WI38 (cell line): ENCODE measurements at regions not wholly inside any gene's neighbourhood (a gene's known extent, or its start where the extent isn't known, plus 50 kb on each side); places are given as distances from the start of the nearest gene placed in this dataset.

Experiments used
- H3K4me3 ChIP-seq: 2 replicates; pipeline ENCODE4 v1.5.1; 2011; ENCODE audit warnings: low read depth, mild to moderate bottlenecking, control low read depth, low read length
- CTCF ChIP-seq: IDR thresholded peaks from 2 replicates; pipeline ENCODE4 v1.5.1; 2012; ENCODE audit warnings: low read depth, mild to moderate bottlenecking, control low read depth, low read length

- no peak for TF ChIP-seq CTCF
- H3K4me3 ChIP-seq = no peak overlapping the region
These were observed 231.6 kb upstream of the TNC start for GRCh38 chr9:115349542-115349941.

- H3K4me3 ChIP-seq = no peak overlapping the region
- TF ChIP-seq CTCF = no peak
These were observed 232.6 kb upstream of the TNC start for GRCh38 chr9:115350548-115350947.

GRCh38 chr9:115353681-115354080 lies 235.7 kb upstream of the TNC start:
- no peak overlapping the region for H3K4me3 ChIP-seq

GRCh38 chr9:115357821-115358220 lies 239.9 kb upstream of the TNC start:
- TF ChIP-seq CTCF = no peak
- H3K4me3 ChIP-seq = no peak overlapping the region

More at GRCh38 chr9:115353681-115354080, 235.7 kb upstream of the TNC start:
- no peak for TF ChIP-seq CTCF

GRCh38 chr9:115359017-115359780 lies 241.2 kb upstream of the TNC start:
- no peak for TF ChIP-seq CTCF
- no peak overlapping the region for H3K4me3 ChIP-seq

- no peak for TF ChIP-seq CTCF
- no peak overlapping the region for H3K4me3 ChIP-seq
These were observed 242.2 kb upstream of the TNC start for GRCh38 chr9:115360122-115360521.

- TF ChIP-seq CTCF = no peak
- H3K4me3 ChIP-seq = no peak overlapping the region
These were observed 244.1 kb upstream of the TNC start for GRCh38 chr9:115362101-115362500.
